HepG2 (cell line): ENCODE measurements at regions not wholly inside any gene's neighbourhood (a gene's known extent, or its start where the extent isn't known, plus 50 kb on each side); places are given as distances from the start of the nearest gene placed in this dataset.

Source experiments
- ATAC-seq: fragments of 200-7000 bp; cut with Tn5 transposase; 3 replicates; pipeline ENCODE4 v1.9.1; 2020; ENCODE audit warnings: mild to moderate bottlenecking, moderate library complexity
- BruUV-seq: library from RNA; stranded (reverse); fragments of 400-500 nt; replicated peaks from 2 replicates; lab custom pipeline; 2021; lab: Mats Ljungman, UMichigan
- CTCF ChIA-PET: fragments of 300-600 bp; formaldehyde crosslinking; extraction: SDS; loops from one replicate; lab custom pipeline; 2021; ENCODE audit warnings: low total read pairs, inconsistent platforms, low intra/inter-chr PET ratio; lab: Yijun Ruan, JAX
- POLR2A ChIA-PET: fragments of 350-600 bp; sonication (Branson Sonifier 250); formaldehyde crosslinking; loops from one replicate; lab custom pipeline; 2020; ENCODE audit warnings: antibody characterized with exemption, inconsistent platforms; lab: Yijun Ruan, JAX
- DNase-seq: peaks from one replicate; pipeline ENCODE4 v3.0.0-alpha.2; 2015; ENCODE audit warnings: low spot score
- FAIRE-seq: peaks from 3 replicates; lab custom pipeline; 2011; peaks lifted over from hg19 to GRCh38; lab: Jason Lieb, UNC
- H2AFZ ChIP-seq: one replicate; pipeline ENCODE4 v1.6.1; 2011; ENCODE audit warnings: low read length, inconsistent platforms
- H3K27ac ChIP-seq: fragments of 300-600 bp; 3 replicates; pipeline ENCODE4 v1.8.0; 2011; ENCODE audit warnings: mixed run types, mild to moderate bottlenecking, mixed read lengths, low read length, inconsistent platforms; ENCODE audit not compliant: insufficient read depth; ENCODE audit errors: extremely low read length
- H3K27me3 ChIP-seq, 2 experiments: fragments of 200-600 bp in 1 of 2; 2 replicates in 1 of 2; 3 replicates in 1 of 2; pipeline versions ENCODE4 v1.6.0 to v1.8.0; 2011; ENCODE audit warnings: low read length in 2 of 2, mild to moderate bottlenecking in 2 of 2, moderate library complexity in 2 of 2, inconsistent platforms in 1 of 2; ENCODE audit not compliant: insufficient read depth in 2 of 2, control insufficient read depth in 1 of 2
- H3K36me3 ChIP-seq, 2 experiments: fragments of 200-600 bp in 1 of 2; replicated peaks in 1 of 2; 2 replicates in 1 of 2; 3 replicates in 1 of 2; pipeline versions ENCODE4 v1.5.1 to v1.8.0; 2011; ENCODE audit warnings: low read length in 2 of 2, inconsistent platforms in 1 of 2; ENCODE audit not compliant: insufficient read depth in 2 of 2, control insufficient read depth in 1 of 2
- H3K4me1 ChIP-seq: 2 replicates; pipeline ENCODE4 v1.5.1; 2012; ENCODE audit warnings: low read length, inconsistent platforms; ENCODE audit not compliant: insufficient read depth
- H3K4me2 ChIP-seq: 2 replicates; pipeline ENCODE4 v1.6.0; 2011; ENCODE audit warnings: low read depth, low read length, inconsistent platforms
- H3K4me3 ChIP-seq, 3 experiments: fragments of 200-600 bp in 1 of 3; sonication (generic), shearing (Covaris generic) in 1 of 3; replicated peaks in 1 of 3; 2 replicates each; pipeline ENCODE4 v1.5.1; 2011 to 2016; ENCODE audit warnings: low read length in 3 of 3, inconsistent platforms in 2 of 3, low read depth in 2 of 3, mild to moderate bottlenecking in 2 of 3, control low read depth in 1 of 3, mixed read lengths in 1 of 3; ENCODE audit not compliant: insufficient read depth in 1 of 3
- H3K79me2 ChIP-seq: one replicate; pipeline ENCODE4 v1.6.1; 2011; ENCODE audit warnings: low read length, inconsistent platforms; ENCODE audit not compliant: insufficient read depth
- H3K9ac ChIP-seq: 2 replicates; pipeline ENCODE4 v1.6.0; 2011; ENCODE audit warnings: mild to moderate bottlenecking, low read depth, low read length, inconsistent platforms; ENCODE audit not compliant: insufficient read depth
- H3K9me3 ChIP-seq: 2 replicates; pipeline ENCODE4 v1.5.1; 2012; ENCODE audit warnings: mild to moderate bottlenecking, low read length
- H4K20me1 ChIP-seq: 2 replicates; pipeline ENCODE4 v1.6.0; 2011; ENCODE audit warnings: inconsistent platforms, mild to moderate bottlenecking, low read length, moderate library complexity; ENCODE audit not compliant: insufficient read depth
- ATAD3A ChIP-seq: sonication (generic); formaldehyde crosslinking; IDR thresholded peaks from 2 replicates; pipeline ENCODE4 v1.4.0; 2020; ENCODE audit warnings: missing genetic modification reagents
- BHLHE40 ChIP-seq: IDR thresholded peaks from 2 replicates; pipeline ENCODE4 v1.6.1; 2011; ENCODE audit warnings: low read length, improper control_type of control experiment
- CENPT ChIP-seq: sonication (generic); formaldehyde crosslinking; IDR thresholded peaks from 2 replicates; pipeline ENCODE4 v1.8.0; 2022; ENCODE audit warnings: low read depth, mild to moderate bottlenecking, moderate library complexity, missing genetic modification reagents
- FIP1L1 ChIP-seq: fragments of 200-400 bp; formaldehyde crosslinking; IDR thresholded peaks from 2 replicates; pipeline ENCODE4 v1.6.1; 2018; ENCODE audit warnings: low read depth, mild to moderate bottlenecking, low read length, moderate library complexity, borderline replicate concordance; ENCODE audit not compliant: insufficient read depth
- HDAC6 ChIP-seq: fragments of 200-600 bp; sonication (generic); IDR thresholded peaks from 2 replicates; pipeline ENCODE4 v1.7.0; 2017; ENCODE audit warnings: mild to moderate bottlenecking, antibody characterized with exemption, low read length, low read depth
- MAFG ChIP-seq: sonication (generic); formaldehyde crosslinking; IDR thresholded peaks from 2 replicates; pipeline ENCODE4 v1.5.1; 2020; ENCODE audit warnings: mild to moderate bottlenecking, missing genetic modification reagents
- MNT ChIP-seq: fragments of 450-650 bp; IDR thresholded peaks from 2 replicates; pipeline ENCODE4 v1.6.1; 2016
- NR2F1 ChIP-seq, 2 experiments: fragments of 450-650 bp in 1 of 2; formaldehyde crosslinking in 1 of 2; IDR thresholded peaks; 2 replicates each; pipeline versions ENCODE4 v1.5.0 to v1.6.1; 2016 to 2020; ENCODE audit warnings: mild to moderate bottlenecking in 1 of 2, missing compliant biosample characterization in 1 of 2, missing genetic modification reagents in 1 of 2, moderate library complexity in 1 of 2
- NR2F6 ChIP-seq, 2 experiments: IDR thresholded peaks; 2 replicates each; pipeline ENCODE4 v1.6.1; 2016; ENCODE audit warnings: antibody characterized with exemption in 1 of 2, mild to moderate bottlenecking in 1 of 2
- RNF219 ChIP-seq: sonication (generic); formaldehyde crosslinking; IDR thresholded peaks from 2 replicates; pipeline ENCODE4 v1.5.0; 2020; ENCODE audit warnings: mild to moderate bottlenecking, missing genetic modification reagents
- RORA ChIP-seq: sonication (generic); formaldehyde crosslinking; IDR thresholded peaks from 2 replicates; pipeline ENCODE4 v1.5.0; 2020; ENCODE audit warnings: mild to moderate bottlenecking, missing genetic modification reagents, moderate library complexity
- TCF7 ChIP-seq: sonication (generic); IDR thresholded peaks from 2 replicates; pipeline ENCODE4 v1.6.1; 2016; ENCODE audit warnings: antibody characterized with exemption, low read depth
- ZNF292 ChIP-seq: sonication (generic); formaldehyde crosslinking; IDR thresholded peaks from 2 replicates; pipeline ENCODE4 v1.8.1; 2022; ENCODE audit warnings: mild to moderate bottlenecking, low read depth, missing genetic modification reagents, borderline replicate concordance
- ZNF460 ChIP-seq: sonication (generic); formaldehyde crosslinking; IDR thresholded peaks from 2 replicates; pipeline ENCODE4 v1.5.1; 2020; ENCODE audit warnings: missing genetic modification reagents, mild to moderate bottlenecking, borderline replicate concordance
- ZNF616 ChIP-seq: sonication (generic); formaldehyde crosslinking; IDR thresholded peaks from 2 replicates; pipeline ENCODE4 v1.5.0; 2020; ENCODE audit warnings: low read depth, mild to moderate bottlenecking, missing genetic modification reagents
- ZNF639 ChIP-seq: conservative IDR thresholded peaks from 2 replicates; pipeline ENCODE4 v1.6.1; 2018; ENCODE audit warnings: missing genetic modification reagents
- ZNF788 ChIP-seq: sonication (generic); formaldehyde crosslinking; IDR thresholded peaks from 2 replicates; pipeline ENCODE4 v1.5.0; 2020; ENCODE audit warnings: mild to moderate bottlenecking, missing genetic modification reagents, borderline replicate concordance
- WGBS: methylation state at CpG from one replicate; pipeline ENCODE4 v1.1.6; 2017; ENCODE audit warnings: low lambda C conversion rate; 5-methylcytosine and 5-hydroxymethylcytosine counted together
- in situ Hi-C: cut with HindIII; loops from 2 replicates; pipeline ENCODE4 v1.10.0; 2017; ENCODE audit warnings: low pct_unique_long_range_greater_than_20kb; ENCODE audit not compliant: extremely low pct_ligation_motif_present
- intact Hi-C: fragments of 100-400 bp; cut with micrococcal nuclease; formaldehyde crosslinking; loops from one replicate; pipeline ENCODE4 v1.10.0; 2022; ENCODE audit not compliant: unreplicated experiment

GRCh38 chr7:3153118-3153517 lies 109.5 kb upstream of the CARD11 start:
- WGBS = 30% methylated on average over 6 of the region's 6 CpGs
- TF ChIP-seq HDAC6 (no peak), ZNF616 (CRISPR knock-in tag) (no peak), BHLHE40 (no peak), NR2F1 (CRISPR knock-in tag; IDR thresholded peaks at IDR 0.05) (no peak), ATAD3A (CRISPR knock-in tag) (no peak), MAFG (CRISPR knock-in tag) (no peak), ZNF788 (CRISPR knock-in tag) (no peak), RORA (no peak), CENPT (CRISPR knock-in tag) (no peak), NR2F6 (IDR thresholded peaks at IDR 0.05) (no peak), NR2F6 (CRISPR knock-in tag; IDR thresholded peaks at IDR 0.05) (no peak), ZNF460 (CRISPR knock-in tag) (no peak), ZNF292 (CRISPR knock-in tag) (no peak), MNT (no peak), TCF7 (no peak), FIP1L1 (no peak), ZNF639 (CRISPR knock-in tag) (no peak), RNF219 (CRISPR knock-in tag) (no peak)
- H3K27ac ChIP-seq = no peak overlapping the region
- H3K27me3 ChIP-seq = peaks cover 2 to 3% of the 10 kb centered on the region in 2 experiments; a peak in 1 of 5 replicates
- no peaks in the 10 kb centered on the region for H3K4me1 ChIP-seq
- no peak for FAIRE-seq
- in situ Hi-C loops (no loop called here), intact Hi-C loops (no loop called here)
- no peak overlapping the region for H3K4me2 ChIP-seq
- ChIA-PET POLR2A (no interaction called here), CTCF (no interaction called here)
- no peak for ATAC-seq
- no peaks in the 10 kb centered on the region for H3K9me3 ChIP-seq
- H3K9ac ChIP-seq = no peak overlapping the region
- H4K20me1 ChIP-seq = no peaks in the 10 kb centered on the region
- H3K36me3 ChIP-seq = no peaks in the 10 kb centered on the region
- DNase-seq = no peak
- no TSS peak for BruUV-seq
- no peaks in the 10 kb centered on the region for H3K79me2 ChIP-seq
- no peak overlapping the region for H2AFZ ChIP-seq
- no peak overlapping the region for H3K4me3 ChIP-seq
